ENCODE measurements at regions not wholly inside any gene's neighbourhood (a gene's known extent, or its start where the extent isn't known, plus 50 kb on each side); places are given as distances from the start of the nearest gene placed in this dataset.

DNA sequence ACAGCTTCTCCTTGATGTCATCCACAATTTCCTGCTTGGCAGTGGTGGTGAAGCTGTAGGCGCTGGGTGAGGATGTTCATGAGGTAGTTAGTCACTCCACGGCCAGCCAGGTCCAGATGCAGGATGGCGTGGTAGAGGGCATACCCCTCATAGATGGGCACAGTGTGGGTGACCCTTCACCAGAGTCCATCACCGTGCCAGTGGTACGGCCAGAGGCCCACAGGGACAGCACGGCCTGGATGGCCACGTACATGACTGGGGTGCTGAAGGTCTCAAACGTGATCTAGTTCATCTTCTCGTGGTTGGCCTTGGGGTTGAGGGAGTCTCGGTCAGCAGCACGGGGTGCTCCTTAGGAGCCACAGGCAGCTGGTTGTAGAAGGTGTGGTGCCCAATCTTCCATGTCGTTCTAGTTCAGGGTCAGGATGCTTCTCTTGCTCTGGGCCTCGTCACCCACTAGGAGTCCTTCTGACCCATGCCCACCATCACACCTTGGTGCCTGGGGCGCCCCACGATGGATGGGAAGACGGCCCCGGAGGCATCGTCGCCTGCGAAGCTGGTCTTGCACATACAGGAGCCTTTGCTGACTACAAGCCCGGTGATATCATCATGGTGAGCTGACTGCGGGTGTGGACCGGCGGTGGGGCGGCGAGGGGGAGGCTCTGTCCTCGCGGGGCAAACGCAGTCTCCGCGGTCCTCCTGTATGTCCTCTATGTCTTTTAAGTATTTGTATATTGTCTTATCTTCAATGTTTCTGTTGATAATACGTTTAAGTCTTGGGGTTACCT is 1119.0 kb downstream of the NAALADL2 start:
- no peak overlapping the region for H3K27ac Mint-ChIP-seq
- no peak for DNase-seq
- peaks cover 0 to 3% (median 0%) of the 10 kb centered on the region in 3 donors for H3K27me3 Mint-ChIP-seq (ENCODE audit: low read depth in 3 of 3)
- Histone ChIP-seq H3K4me3 (replicated peaks in 1 of 3; ENCODE audit: low read depth in 2 of 3, low read length in 3 of 3) (no peak overlapping the region), H3K9ac (ENCODE audit: insufficient read depth, low read length, poor library complexity, severe bottlenecking) (no peak overlapping the region), H3K4me2 (replicated peaks; ENCODE audit: extremely low read depth, low read length, poor library complexity, severe bottlenecking) (no peak overlapping the region), H3K4me1 (ENCODE audit: control insufficient read depth in 1 of 2, insufficient read depth in 2 of 2, low read length in 2 of 2) (no peaks in the 10 kb centered on the region), H2AFZ (ENCODE audit: insufficient read depth, low read depth, low read length, poor library complexity, severe bottlenecking) (no peak overlapping the region), H3K79me2 (ENCODE audit: insufficient read depth, low read length) (no peaks in the 10 kb centered on the region), H3K27me3 (ENCODE audit: control insufficient read depth in 2 of 2, insufficient read depth in 2 of 2, low read length in 2 of 2) (no peaks in the 10 kb centered on the region), H4K20me1 (ENCODE audit: insufficient read depth, low read length) (no peaks in the 10 kb centered on the region), H3K27ac (ENCODE audit: low read depth in 1 of 2, low read length in 2 of 2) (no peak overlapping the region), H3K36me3 (replicated peaks in 1 of 2; ENCODE audit: control insufficient read depth in 1 of 2, insufficient read depth in 2 of 2, low read length in 2 of 2) (no peaks in the 10 kb centered on the region), H3K9me3 (replicated peaks in 1 of 2; ENCODE audit: control insufficient read depth in 1 of 2, insufficient read depth in 1 of 2, low read length in 2 of 2) (peaks cover 23 to 24% of the 10 kb centered on the region in 2 donors)
- intact Hi-C loops (cut with micrococcal nuclease): no loop called here
- H3K4me3 Mint-ChIP-seq: no peak overlapping the region
- 97% methylated on average over 14 of the region's 32 CpGs for WGBS (ENCODE audit: insufficient coverage)
- H3K9me3 Mint-ChIP-seq: peaks cover 9 to 26% (median 16%) of the 10 kb centered on the region in 7 donors
- TF ChIP-seq, protein P1, sequence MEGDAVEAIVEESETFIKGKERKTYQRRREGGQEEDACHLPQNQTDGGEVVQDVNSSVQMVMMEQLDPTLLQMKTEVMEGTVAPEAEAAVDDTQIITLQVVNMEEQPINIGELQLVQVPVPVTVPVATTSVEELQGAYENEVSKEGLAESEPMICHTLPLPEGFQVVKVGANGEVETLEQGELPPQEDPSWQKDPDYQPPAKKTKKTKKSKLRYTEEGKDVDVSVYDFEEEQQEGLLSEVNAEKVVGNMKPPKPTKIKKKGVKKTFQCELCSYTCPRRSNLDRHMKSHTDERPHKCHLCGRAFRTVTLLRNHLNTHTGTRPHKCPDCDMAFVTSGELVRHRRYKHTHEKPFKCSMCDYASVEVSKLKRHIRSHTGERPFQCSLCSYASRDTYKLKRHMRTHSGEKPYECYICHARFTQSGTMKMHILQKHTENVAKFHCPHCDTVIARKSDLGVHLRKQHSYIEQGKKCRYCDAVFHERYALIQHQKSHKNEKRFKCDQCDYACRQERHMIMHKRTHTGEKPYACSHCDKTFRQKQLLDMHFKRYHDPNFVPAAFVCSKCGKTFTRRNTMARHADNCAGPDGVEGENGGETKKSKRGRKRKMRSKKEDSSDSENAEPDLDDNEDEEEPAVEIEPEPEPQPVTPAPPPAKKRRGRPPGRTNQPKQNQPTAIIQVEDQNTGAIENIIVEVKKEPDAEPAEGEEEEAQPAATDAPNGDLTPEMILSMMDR (IDR thresholded peaks at IDR 0.05): no peak
- no peaks in the 10 kb centered on the region for H3K4me1 Mint-ChIP-seq
- no peaks in the 10 kb centered on the region for H3K36me3 Mint-ChIP-seq

- WGBS (ENCODE audit: insufficient coverage): no CpG with 5 or more reads among the region's 3 CpGs
- no peak overlapping the region for H3K4me2 ChIP-seq (replicated peaks; ENCODE audit: extremely low read depth, low read length, poor library complexity, severe bottlenecking)
- H3K4me3 ChIP-seq (replicated peaks in 1 of 3; ENCODE audit: low read depth in 2 of 3, low read length in 3 of 3): no peak overlapping the region
- H3K4me1 ChIP-seq (ENCODE audit: control insufficient read depth in 1 of 2, insufficient read depth in 2 of 2, low read length in 2 of 2): no peaks in the 10 kb centered on the region
- no peak overlapping the region for H3K9ac ChIP-seq (ENCODE audit: insufficient read depth, low read length, poor library complexity, severe bottlenecking)
- H3K9me3 ChIP-seq (replicated peaks in 1 of 2; ENCODE audit: control insufficient read depth in 1 of 2, insufficient read depth in 1 of 2, low read length in 2 of 2): peaks cover 5 to 12% of the 10 kb centered on the region in 2 donors
- no peaks in the 10 kb centered on the region for H4K20me1 ChIP-seq (ENCODE audit: insufficient read depth, low read length)
- no peaks in the 10 kb centered on the region for H3K79me2 ChIP-seq (ENCODE audit: insufficient read depth, low read length)
- H3K27ac Mint-ChIP-seq: no peak overlapping the region
- intact Hi-C loops (cut with micrococcal nuclease): no loop called here
- TF ChIP-seq, protein P1 (IDR thresholded peaks at IDR 0.05): no peak
- H3K36me3 Mint-ChIP-seq: no peaks in the 10 kb centered on the region
- no peaks in the 10 kb centered on the region for H3K27me3 Mint-ChIP-seq (ENCODE audit: low read depth in 3 of 3)
- H3K27me3 ChIP-seq (ENCODE audit: control insufficient read depth in 2 of 2, insufficient read depth in 2 of 2, low read length in 2 of 2): no peaks in the 10 kb centered on the region
- H3K27ac ChIP-seq (ENCODE audit: low read depth in 1 of 2, low read length in 2 of 2): no peak overlapping the region
- no peak for DNase-seq
- no peak overlapping the region for H3K4me3 Mint-ChIP-seq
- peaks cover 0 to 13% (median 7%) of the 10 kb centered on the region in 7 donors for H3K9me3 Mint-ChIP-seq
- no peaks in the 10 kb centered on the region for H3K36me3 ChIP-seq (replicated peaks in 1 of 2; ENCODE audit: control insufficient read depth in 1 of 2, insufficient read depth in 2 of 2, low read length in 2 of 2)
- H3K4me1 Mint-ChIP-seq: no peaks in the 10 kb centered on the region
- H2AFZ ChIP-seq (ENCODE audit: insufficient read depth, low read depth, low read length, poor library complexity, severe bottlenecking): no peak overlapping the region
Observed at GRCh38 chr3:175969456-175969855, 1110.3 kb downstream of the NAALADL2 start.
